ENCODE measurements at regions not wholly inside any gene's neighbourhood (a gene's known extent, or its start where the extent isn't known, plus 50 kb on each side); places are given as distances from the start of the nearest gene placed in this dataset.

- no peaks in the 10 kb centered on the region for H4K20me1 ChIP-seq (ENCODE audit: insufficient read depth, low read length)
- ChIA-PET CTCF (ENCODE audit: unreplicated experiment) (no interaction called here), POLR2A (no interaction called here)
- no peak overlapping the region for H3K4me2 ChIP-seq (ENCODE audit: low read length)
- no peak overlapping the region for H2AFZ ChIP-seq (ENCODE audit: low read length)
- BruUV-seq (replicated peaks): no TSS peak
- no peaks in the 10 kb centered on the region for H3K9me2 ChIP-seq (ENCODE audit: insufficient read depth, low read length)
- intact Hi-C loops (cut with micrococcal nuclease; ENCODE audit: unreplicated experiment): no loop called here
- H3K4me1 ChIP-seq (ENCODE audit: insufficient read depth, low read length, poor library complexity, severe bottlenecking): no peaks in the 10 kb centered on the region
- TF ChIP-seq CTCF (conservative IDR thresholded peaks at IDR 0.05; ENCODE audit: low read length): no peak
- no peak for TF ChIP-seq EZH2phosphoT487 (IDR thresholded peaks at IDR 0.05; ENCODE audit: borderline replicate concordance, low read depth, low read length)
- H3K79me2 ChIP-seq (ENCODE audit: insufficient read depth, low read depth, low read length): no peaks in the 10 kb centered on the region
- no peaks in the 10 kb centered on the region for H3K9me3 ChIP-seq (ENCODE audit: low read length)
- no peak overlapping the region for H3K4me3 ChIP-seq (ENCODE audit: low read depth, low read length, poor library complexity, severe bottlenecking)
- no peak for DNase-seq (ENCODE audit: low spot score)
- H3K27ac ChIP-seq (ENCODE audit: low read depth, low read length, poor library complexity, severe bottlenecking): no peak overlapping the region
- H3K36me3 ChIP-seq (ENCODE audit: insufficient read depth, low read length): no peaks in the 10 kb centered on the region
Observed at GRCh38 chr16:8113843-8114242, 476.5 kb downstream of the TMEM114 start.

- Histone ChIP-seq H3K9me3 (ENCODE audit: low read length) (no peaks in the 10 kb centered on the region), H4K20me1 (ENCODE audit: insufficient read depth, low read length) (no peaks in the 10 kb centered on the region), H3K27ac (ENCODE audit: low read depth, low read length, poor library complexity, severe bottlenecking) (no peak overlapping the region), H3K4me2 (ENCODE audit: low read length) (no peak overlapping the region), H3K4me1 (ENCODE audit: insufficient read depth, low read length, poor library complexity, severe bottlenecking) (no peaks in the 10 kb centered on the region), H2AFZ (ENCODE audit: low read length) (no peak overlapping the region), H3K9me2 (ENCODE audit: insufficient read depth, low read length) (no peaks in the 10 kb centered on the region), H3K36me3 (ENCODE audit: insufficient read depth, low read length) (no peaks in the 10 kb centered on the region), H3K79me2 (ENCODE audit: insufficient read depth, low read depth, low read length) (no peaks in the 10 kb centered on the region), H3K4me3 (ENCODE audit: low read depth, low read length, poor library complexity, severe bottlenecking) (no peak overlapping the region)
- no peak for TF ChIP-seq EZH2phosphoT487 (IDR thresholded peaks at IDR 0.05; ENCODE audit: borderline replicate concordance, low read depth, low read length)
- no peak for TF ChIP-seq CTCF (conservative IDR thresholded peaks at IDR 0.05; ENCODE audit: low read length)
- intact Hi-C loops (cut with micrococcal nuclease; ENCODE audit: unreplicated experiment): no loop called here
- DNase-seq (ENCODE audit: low spot score): no peak
- POLR2A ChIA-PET: no interaction called here
- no TSS peak for BruUV-seq (replicated peaks)
- CTCF ChIA-PET (ENCODE audit: unreplicated experiment): no interaction called here
Observed at GRCh38 chr16:8110572-8111514, 479.5 kb downstream of the TMEM114 start.

Measured in OCI-LY7 (cell line).